NT2/D1 (cell line): ENCODE measurements at regions not wholly inside any gene's neighbourhood (a gene's known extent, or its start where the extent isn't known, plus 50 kb on each side); places are given as distances from the start of the nearest gene placed in this dataset.

Source experiments
- YY1 ChIP-seq: IDR thresholded peaks from 2 replicates; pipeline ENCODE4 v1.6.1; 2011; ENCODE audit not compliant: insufficient read length, insufficient read depth
- ZNF274 ChIP-seq: IDR thresholded peaks from 2 replicates; pipeline ENCODE4 v1.6.1; 2011; ENCODE audit warnings: mild to moderate bottlenecking, low read depth, low read length

DNA sequence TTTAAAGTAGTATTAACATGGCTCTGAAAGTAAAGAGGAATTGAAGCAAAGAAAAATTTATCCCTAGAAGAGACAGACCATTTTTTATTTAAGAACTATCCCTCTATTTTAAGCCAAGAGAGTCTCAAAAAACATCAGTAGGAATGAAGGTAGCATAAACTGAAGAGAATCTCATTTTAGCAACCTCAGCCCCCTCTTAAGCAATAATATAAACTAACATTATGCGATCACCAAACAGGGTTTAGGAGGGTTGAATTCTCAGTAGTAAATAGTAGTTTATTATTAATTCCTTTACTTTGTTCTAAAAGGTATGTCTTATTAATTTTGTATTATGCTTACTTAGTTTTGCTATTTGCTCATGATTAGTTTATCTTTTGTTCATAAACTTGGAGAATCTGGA lies 287.4 kb downstream of the CDK5RAP2 start:
- no peak for TF ChIP-seq ZNF274
- TF ChIP-seq YY1, result no peak
